ENCODE measurements at regions not wholly inside any gene's neighbourhood (a gene's known extent, or its start where the extent isn't known, plus 50 kb on each side); places are given as distances from the start of the nearest gene placed in this dataset.
"Not testable (repeated sequence)": the region's sequence is repeated elsewhere in the genome, so short reads cannot be mapped to it uniquely, and the experiment has no call there.

GRCh38 chr14:56063131-56063530 lies 55.1 kb upstream of the PELI2 start:
- WGBS, 2 donors: 71 to 76% methylated on average over 4 of the region's 4 CpGs
- no peaks in the 10 kb centered on the region for H3K27me3 ChIP-seq
- no peak overlapping the region for H3K4me3 ChIP-seq (replicated peaks in 1 of 3)
- H3K4me1 ChIP-seq: no peaks in the 10 kb centered on the region
- no peaks in the 10 kb centered on the region for H3K9me3 ChIP-seq
- intact Hi-C loops (cut with DNase I): no loop called here
- no peaks in the 10 kb centered on the region for H3K36me3 ChIP-seq
- H3K27ac ChIP-seq: no peak overlapping the region
- no peak for DNase-seq
- TF ChIP-seq POLR2A (IDR thresholded peaks at IDR 0.05) (no peak), CTCF (IDR thresholded peaks at IDR 0.05) (no peak)

GRCh38 chr14:56064513-56064912 lies 53.7 kb upstream of the PELI2 start:
- TF ChIP-seq CTCF (IDR thresholded peaks at IDR 0.05) (no peak), POLR2A (IDR thresholded peaks at IDR 0.05) (no peak)
- intact Hi-C loops (cut with DNase I): no loop called here
- Histone ChIP-seq H3K36me3 (no peaks in the 10 kb centered on the region), H3K27me3 (no peaks in the 10 kb centered on the region), H3K9me3 (no peaks in the 10 kb centered on the region), H3K27ac (no peak overlapping the region), H3K4me1 (no peaks in the 10 kb centered on the region), H3K4me3 (replicated peaks in 1 of 3) (no peak overlapping the region)
- DNase-seq: no peak
- 54 to 60% methylated on average over 5 of the region's 5 CpGs for WGBS, 2 donors

- H3K36me3 ChIP-seq; DNase-seq; intact Hi-C loops (cut with DNase I); H3K27ac ChIP-seq; H3K4me1 ChIP-seq; H3K27me3 ChIP-seq; H3K4me3 ChIP-seq (replicated peaks in 1 of 3); H3K9me3 ChIP-seq: not testable (repeated sequence)
- 96 to 97% methylated on average over 4 of the region's 4 CpGs for WGBS, 2 donors
These were observed 53.0 kb upstream of the PELI2 start for GRCh38 chr14:56065199-56065598.

- Histone ChIP-seq H3K4me1 (no peaks in the 10 kb centered on the region), H3K36me3 (no peaks in the 10 kb centered on the region), H3K27me3 (no peaks in the 10 kb centered on the region), H3K4me3 (replicated peaks in 1 of 3) (no peak overlapping the region), H3K27ac (no peak overlapping the region), H3K9me3 (no peaks in the 10 kb centered on the region)
- 69 to 82% methylated on average over 5 of the region's 5 CpGs for WGBS, 2 donors
- DNase-seq: peak in 1 of 2 donors; percentile 4
- intact Hi-C loops (cut with DNase I): no loop called here
- TF ChIP-seq CTCF (IDR thresholded peaks at IDR 0.05): no peak
- no peak for TF ChIP-seq POLR2A (IDR thresholded peaks at IDR 0.05)
These were observed 52.5 kb upstream of the PELI2 start for GRCh38 chr14:56065621-56066290.

All from thyroid gland (tissue), 4 donors.